ENCODE measurements at regions not wholly inside any gene's neighbourhood (a gene's known extent, or its start where the extent isn't known, plus 50 kb on each side); places are given as distances from the start of the nearest gene placed in this dataset.

- in situ Hi-C loops (cut with HindIII; ENCODE audit: low pct_unique_long_range_greater_than_20kb, low sequenced_read_pairs) = no loop called here
- DNase-seq (ENCODE audit: low read depth, low spot score) = no peak
Observed at GRCh38 chr4:166415749-166416148, 542.7 kb downstream of the TLL1 start.

GRCh38 chr4:166421556-166422156 is 548.6 kb downstream of the TLL1 start:
- DNase-seq (ENCODE audit: low read depth, low spot score) = no peak
- in situ Hi-C loops (cut with HindIII; ENCODE audit: low pct_unique_long_range_greater_than_20kb, low sequenced_read_pairs) = no loop called here

GRCh38 chr4:166422475-166422874 is 549.4 kb downstream of the TLL1 start:
- DNase-seq (ENCODE audit: low read depth, low spot score) = no peak
- in situ Hi-C loops (cut with HindIII; ENCODE audit: low pct_unique_long_range_greater_than_20kb, low sequenced_read_pairs) = no loop called here

DNA sequence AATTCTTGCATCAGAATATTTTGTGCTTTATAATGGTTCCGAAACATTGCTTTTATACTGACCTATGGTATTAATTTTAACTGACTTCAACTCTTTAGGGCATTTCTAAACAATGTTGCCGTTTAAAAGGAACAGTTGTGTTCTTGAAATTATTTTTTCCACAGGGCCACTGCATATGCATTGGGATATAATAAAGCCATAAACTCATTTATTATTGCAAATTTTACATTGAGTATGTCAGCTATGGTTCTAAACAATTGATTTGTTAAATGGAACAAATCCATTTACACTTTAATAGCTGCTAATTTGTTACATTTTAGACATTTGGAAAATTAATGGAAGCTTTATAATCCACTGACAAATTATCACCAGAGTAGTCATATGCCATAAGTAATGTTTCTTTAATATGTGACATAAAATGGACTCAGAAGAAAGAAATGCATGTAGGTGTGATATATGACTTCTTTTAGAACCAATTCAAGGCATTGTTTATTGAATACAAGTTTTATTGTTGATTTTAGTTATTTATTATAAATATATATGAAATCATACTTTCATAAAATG is 553.3 kb downstream of the TLL1 start:
- no peak for DNase-seq (ENCODE audit: low read depth, low spot score)
- in situ Hi-C loops (cut with HindIII; ENCODE audit: low pct_unique_long_range_greater_than_20kb, low sequenced_read_pairs) = no loop called here

GRCh38 chr4:166432125-166432524 is 559.1 kb downstream of the TLL1 start:
- in situ Hi-C loops (cut with HindIII; ENCODE audit: low pct_unique_long_range_greater_than_20kb, low sequenced_read_pairs) = no loop called here
- DNase-seq (ENCODE audit: low read depth, low spot score) = no peak

DNA sequence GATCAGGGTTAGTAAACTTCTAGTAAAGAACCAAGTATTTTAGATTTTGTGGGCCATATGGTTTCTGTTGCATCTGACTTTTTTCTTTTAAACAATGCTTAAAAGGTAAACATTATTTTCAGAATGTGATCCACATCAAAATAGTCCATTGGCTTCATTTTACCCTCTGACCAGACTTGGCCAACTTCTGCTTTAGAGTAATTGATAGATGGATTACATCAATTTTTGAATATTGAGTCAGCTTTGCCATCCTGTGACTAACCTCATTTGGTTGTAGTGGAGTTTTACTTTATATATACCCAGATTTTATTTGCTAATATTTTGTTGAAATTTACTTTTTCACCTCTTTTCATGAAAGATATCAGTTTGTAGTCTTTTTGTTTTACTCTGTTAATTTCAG is 559.8 kb downstream of the TLL1 start:
- no peak for DNase-seq (ENCODE audit: low read depth, low spot score)
- in situ Hi-C loops (cut with HindIII; ENCODE audit: low pct_unique_long_range_greater_than_20kb, low sequenced_read_pairs) = no loop called here

DNA sequence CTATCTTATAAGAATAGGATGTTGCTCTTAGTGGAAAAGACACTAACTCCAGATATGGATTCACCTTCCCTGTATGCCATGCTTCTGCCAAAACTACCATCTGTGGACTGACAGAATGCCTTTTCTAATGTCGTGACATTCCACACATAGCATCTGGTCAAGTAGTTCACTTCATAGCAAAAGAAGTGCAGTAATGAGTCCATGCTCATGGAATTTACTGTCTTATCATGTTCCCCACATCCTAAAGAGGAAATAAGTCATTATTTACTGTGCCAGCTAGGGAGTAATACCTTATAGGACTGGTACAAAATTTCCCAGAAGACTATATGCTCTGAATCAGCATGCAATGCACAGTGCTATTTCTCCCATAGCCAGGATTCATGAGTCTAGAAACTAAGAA is 562.4 kb downstream of the TLL1 start:
- no peak for DNase-seq (ENCODE audit: low read depth, low spot score)
- in situ Hi-C loops (cut with HindIII; ENCODE audit: low pct_unique_long_range_greater_than_20kb, low sequenced_read_pairs) = no loop called here

GRCh38 chr4:166458756-166459155 is 585.7 kb downstream of the TLL1 start:
- in situ Hi-C loops (cut with HindIII; ENCODE audit: low pct_unique_long_range_greater_than_20kb, low sequenced_read_pairs) = no loop called here
- DNase-seq (ENCODE audit: low read depth, low spot score) = no peak

DNA sequence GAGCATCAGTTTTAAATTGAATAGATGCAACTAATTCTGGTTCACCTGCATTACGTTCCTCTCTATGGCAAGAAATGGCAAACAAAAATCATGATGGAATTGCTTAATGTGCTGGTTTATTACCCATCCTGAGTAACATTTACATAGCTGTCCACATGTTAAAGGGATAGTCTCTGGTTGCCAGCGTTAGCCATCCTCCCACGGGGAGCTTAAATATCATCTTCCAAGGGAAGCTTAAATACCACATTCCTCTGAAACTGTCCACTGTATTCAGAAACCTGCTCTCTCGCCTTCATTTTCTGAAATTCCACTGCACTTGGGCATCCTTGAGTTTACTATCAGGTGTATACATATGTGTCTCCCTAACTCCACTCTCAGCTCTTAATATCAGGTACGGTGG is 586.6 kb downstream of the TLL1 start:
- in situ Hi-C loops (cut with HindIII; ENCODE audit: low pct_unique_long_range_greater_than_20kb, low sequenced_read_pairs) = no loop called here

GRCh38 chr4:166460769-166461550 is 587.9 kb downstream of the TLL1 start:
- in situ Hi-C loops (cut with HindIII; ENCODE audit: low pct_unique_long_range_greater_than_20kb, low sequenced_read_pairs) = no loop called here
- no peak for DNase-seq (ENCODE audit: low read depth, low spot score)

More for the DNA sequence above, 586.6 kb downstream of the TLL1 start:
- DNase-seq (ENCODE audit: low read depth, low spot score) = no peak

DNA sequence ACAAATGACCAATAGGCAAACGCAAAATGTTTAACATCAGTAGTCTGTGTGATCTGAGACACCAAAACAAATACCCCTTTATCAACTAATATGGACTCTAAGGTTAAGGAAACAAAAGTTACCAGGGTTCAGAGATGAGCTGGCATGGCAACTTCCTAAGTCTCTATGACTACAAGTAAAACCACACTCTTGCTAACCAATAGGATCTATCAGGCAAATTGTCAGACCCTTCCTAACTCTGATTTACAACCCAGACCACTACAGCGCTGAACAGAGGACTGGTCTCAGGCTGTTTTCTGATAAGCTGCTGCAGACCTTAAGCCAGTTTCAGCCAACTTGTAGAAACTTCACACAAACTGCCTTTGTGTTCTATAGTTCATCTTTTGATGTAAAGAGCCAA is 608.0 kb downstream of the TLL1 start:
- no peak for DNase-seq (ENCODE audit: low read depth, low spot score)
- in situ Hi-C loops (cut with HindIII; ENCODE audit: low pct_unique_long_range_greater_than_20kb, low sequenced_read_pairs) = no loop called here

- in situ Hi-C loops (cut with HindIII; ENCODE audit: low pct_unique_long_range_greater_than_20kb, low sequenced_read_pairs) = no loop called here
- no peak for DNase-seq (ENCODE audit: low read depth, low spot score)
Observed at GRCh38 chr4:166481739-166482138, 608.7 kb downstream of the TLL1 start.

GRCh38 chr4:166482758-166483157 is 609.7 kb downstream of the TLL1 start:
- in situ Hi-C loops (cut with HindIII; ENCODE audit: low pct_unique_long_range_greater_than_20kb, low sequenced_read_pairs) = no loop called here
- DNase-seq (ENCODE audit: low read depth, low spot score) = no peak

DNA sequence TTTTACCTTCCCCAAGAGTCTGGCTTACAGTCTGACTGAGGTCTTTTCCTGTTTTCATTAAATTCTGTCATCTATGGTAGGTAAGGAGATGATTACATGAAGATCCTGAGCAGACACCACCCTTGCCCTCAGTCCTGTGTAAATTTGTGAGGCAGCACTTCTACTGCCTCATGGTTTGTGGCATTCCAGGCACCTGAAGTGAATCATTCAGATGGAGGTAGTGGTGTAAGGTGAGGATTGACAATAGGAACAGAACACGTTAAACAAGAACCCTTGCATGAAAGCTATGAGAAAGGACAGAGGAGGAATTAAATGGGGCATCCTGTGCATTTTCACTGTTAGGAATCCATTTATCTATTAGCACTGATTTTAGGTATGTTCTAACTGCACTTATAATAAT is 618.6 kb downstream of the TLL1 start:
- in situ Hi-C loops (cut with HindIII; ENCODE audit: low pct_unique_long_range_greater_than_20kb, low sequenced_read_pairs) = no loop called here

GRCh38 chr4:166493924-166494345 is 620.9 kb downstream of the TLL1 start:
- in situ Hi-C loops (cut with HindIII; ENCODE audit: low pct_unique_long_range_greater_than_20kb, low sequenced_read_pairs) = no loop called here
- DNase-seq (ENCODE audit: low read depth, low spot score) = no peak

More for the DNA sequence above, 618.6 kb downstream of the TLL1 start:
- no peak for DNase-seq (ENCODE audit: low read depth, low spot score)

GRCh38 chr4:166498546-166498945 is 625.5 kb downstream of the TLL1 start:
- DNase-seq (ENCODE audit: low read depth, low spot score) = no peak
- in situ Hi-C loops (cut with HindIII; ENCODE audit: low pct_unique_long_range_greater_than_20kb, low sequenced_read_pairs) = no loop called here

DNA sequence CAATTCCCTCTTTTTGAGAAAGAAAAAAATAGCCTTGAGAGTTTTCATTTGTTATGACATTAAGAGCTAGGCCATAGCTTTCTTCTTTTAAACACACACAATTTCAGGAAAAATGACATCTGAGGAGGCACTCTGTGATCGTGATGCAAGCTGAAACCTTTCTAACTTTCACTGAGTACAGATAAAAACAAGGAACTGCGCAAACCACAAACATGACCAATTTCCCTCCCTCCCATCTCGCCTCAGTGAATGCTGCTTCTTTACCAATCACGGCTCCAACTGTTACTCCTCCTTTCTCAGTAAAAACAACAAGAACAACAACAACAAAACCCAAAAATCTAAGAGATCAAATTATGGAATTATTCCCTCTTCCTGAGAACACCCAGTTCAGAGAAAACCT is 626.8 kb downstream of the TLL1 start:
- in situ Hi-C loops (cut with HindIII; ENCODE audit: low pct_unique_long_range_greater_than_20kb, low sequenced_read_pairs) = no loop called here
- no peak for DNase-seq (ENCODE audit: low read depth, low spot score)

- DNase-seq (ENCODE audit: low read depth, low spot score) = peak; percentile 76
- in situ Hi-C loops (cut with HindIII; ENCODE audit: low pct_unique_long_range_greater_than_20kb, low sequenced_read_pairs) = no loop called here
Observed at GRCh38 chr4:166501941-166502382, 628.9 kb downstream of the TLL1 start.

DNA sequence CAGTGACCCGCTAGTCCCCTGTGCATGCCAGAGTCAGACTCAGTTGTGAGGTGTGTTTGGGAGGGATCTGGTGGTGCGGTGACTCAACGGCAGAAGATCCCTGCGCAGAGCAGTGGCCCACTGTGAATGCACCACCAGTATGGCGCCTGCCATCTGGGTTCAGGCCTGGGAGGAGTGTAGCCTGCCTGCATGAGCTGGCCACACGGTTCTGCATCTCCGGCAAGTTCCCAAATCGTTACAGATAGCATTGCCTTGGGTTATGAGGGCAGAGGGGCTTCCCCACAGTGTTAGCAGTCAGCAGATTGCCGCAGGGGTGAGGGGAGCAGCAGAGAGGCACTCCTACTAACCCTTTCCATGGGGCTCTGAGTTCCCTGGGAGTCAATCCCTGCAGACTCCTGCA is 629.6 kb downstream of the TLL1 start:
- in situ Hi-C loops (cut with HindIII; ENCODE audit: low pct_unique_long_range_greater_than_20kb, low sequenced_read_pairs) = no loop called here
- no peak for DNase-seq (ENCODE audit: low read depth, low spot score)
